Spleen (tissue), 11 donors: ENCODE measurements at regions not wholly inside any gene's neighbourhood (a gene's known extent, or its start where the extent isn't known, plus 50 kb on each side); places are given as distances from the start of the nearest gene placed in this dataset.

Experiments
- DNase-seq: peaks from one replicate; pipeline ENCODE4 v3.0.0-alpha.2; 2020
- H3K27ac ChIP-seq, 8 donors: fragments of 200-600 bp; sonication (generic) in 7 of 8; 1 replicate in 4 of 8; 2 replicates in 4 of 8; pipeline versions ENCODE4 v1.5.0 to v1.8.0; 2016 to 2021; ENCODE audit warnings: inconsistent platforms in 4 of 8, mild to moderate bottlenecking in 4 of 8, moderate library complexity in 1 of 8
- H3K27me3 ChIP-seq, 7 donors: fragments of 200-600 bp; sonication (generic) in 6 of 7; replicated peaks in 1 of 7; 1 replicate in 4 of 7; 2 replicates in 3 of 7; pipeline versions ENCODE4 v1.5.0 to v1.8.0; 2016 to 2021; ENCODE audit warnings: inconsistent platforms in 3 of 7, mild to moderate bottlenecking in 1 of 7
- H3K36me3 ChIP-seq, 6 donors: fragments of 200-600 bp; sonication (generic) in 5 of 6; 1 replicate in 4 of 6; 2 replicates in 2 of 6; pipeline versions ENCODE4 v1.5.0 to v1.8.0; 2016 to 2021; ENCODE audit warnings: inconsistent platforms in 2 of 6
- H3K4me1 ChIP-seq, 6 donors: fragments of 200-600 bp; sonication (generic) in 5 of 6; 1 replicate in 3 of 6; 2 replicates in 3 of 6; pipeline versions ENCODE4 v1.5.0 to v1.8.0; 2016 to 2021; ENCODE audit warnings: inconsistent platforms in 3 of 6
- H3K4me3 ChIP-seq, 8 donors: fragments of 200-600 bp; sonication (generic) in 7 of 8; 1 replicate in 4 of 8; 2 replicates in 4 of 8; pipeline versions ENCODE4 v1.5.0 to v1.8.0; 2016 to 2021; ENCODE audit warnings: inconsistent platforms in 4 of 8, mild to moderate bottlenecking in 4 of 8, moderate library complexity in 2 of 8
- H3K9me3 ChIP-seq, 8 donors: fragments of 200-600 bp; sonication (generic) in 7 of 8; 1 replicate in 4 of 8; 2 replicates in 4 of 8; pipeline versions ENCODE4 v1.5.0 to v1.8.0; 2016 to 2021; ENCODE audit warnings: inconsistent platforms in 4 of 8
- POLR2A ChIP-seq, 3 donors: fragments of 450-650 bp; IDR thresholded peaks; one replicate each; pipeline ENCODE4 v1.5.1; 2017; ENCODE audit warnings: antibody characterized with exemption in 3 of 3, mild to moderate bottlenecking in 1 of 3
- POLR2AphosphoS5 ChIP-seq, 3 donors: sonication (generic); formaldehyde crosslinking; IDR thresholded peaks; one replicate each; pipeline ENCODE4 v1.5.1; 2017; ENCODE audit warnings: antibody characterized with exemption in 3 of 3
- WGBS, 5 donors: extraction: QIAGEN DNeasy Blood & Tissue Kit in 3 of 5; methylation state at CpG; one replicate each; pipeline versions ENCODE4 v1.1.5 to v1.1.7; 2013 to 2018; 5-methylcytosine and 5-hydroxymethylcytosine counted together
- intact Hi-C: fragments of 100-400 bp; cut with DNase I; formaldehyde crosslinking; loops from one replicate; pipeline ENCODE4 v1.15.0; 2023; ENCODE audit warnings: low total_unique reads
- TF ChIP-seq, protein P1 (sequence below), 11 experiments: fragments of 200-600 bp in 7 of 11; fragments of 450-650 bp in 4 of 11; sonication (generic) in 4 of 11; IDR thresholded peaks in 8 of 11; conservative IDR thresholded peaks in 3 of 11; 1 replicate in 7 of 11; 2 replicates in 4 of 11; pipeline versions ENCODE4 v1.4.0 to v1.8.0; 2016 to 2021; ENCODE audit warnings: antibody characterized with exemption in 11 of 11, inconsistent platforms in 4 of 11, mild to moderate bottlenecking in 1 of 11
- donor health status: healthy with polysubstance abuse.
- donor health status: DM: no; HTN: no; CAD: no; lungs with moderate emphysema.
- donor health status: DM: no; HTN: no; CAD: no.
- donor health status: Bipolar disorder and iron deficiency.
- donor health status: healthy.
- donor health status: DM: no; HTN: no; CAD: no.
- donor health status: DM: yes; HTN: yes; CAD: no.

- DNase-seq, result no peak
- H3K4me1 ChIP-seq, result no peaks in the 10 kb centered on the region
- H3K9me3 ChIP-seq, result no peaks in the 10 kb centered on the region
- H3K27ac ChIP-seq, result no peak overlapping the region
- intact Hi-C loops, result loop anchor here (10.0 kb wide), 1 partner anchor 1734 kb away; no protein-coding TSS in a partner anchor
- H3K4me3 ChIP-seq, result no peak overlapping the region
- TF ChIP-seq POLR2A (IDR thresholded peaks at IDR 0.05) (no peak), POLR2AphosphoS5 (IDR thresholded peaks at IDR 0.05) (no peak)
- TF ChIP-seq, protein P1, sequence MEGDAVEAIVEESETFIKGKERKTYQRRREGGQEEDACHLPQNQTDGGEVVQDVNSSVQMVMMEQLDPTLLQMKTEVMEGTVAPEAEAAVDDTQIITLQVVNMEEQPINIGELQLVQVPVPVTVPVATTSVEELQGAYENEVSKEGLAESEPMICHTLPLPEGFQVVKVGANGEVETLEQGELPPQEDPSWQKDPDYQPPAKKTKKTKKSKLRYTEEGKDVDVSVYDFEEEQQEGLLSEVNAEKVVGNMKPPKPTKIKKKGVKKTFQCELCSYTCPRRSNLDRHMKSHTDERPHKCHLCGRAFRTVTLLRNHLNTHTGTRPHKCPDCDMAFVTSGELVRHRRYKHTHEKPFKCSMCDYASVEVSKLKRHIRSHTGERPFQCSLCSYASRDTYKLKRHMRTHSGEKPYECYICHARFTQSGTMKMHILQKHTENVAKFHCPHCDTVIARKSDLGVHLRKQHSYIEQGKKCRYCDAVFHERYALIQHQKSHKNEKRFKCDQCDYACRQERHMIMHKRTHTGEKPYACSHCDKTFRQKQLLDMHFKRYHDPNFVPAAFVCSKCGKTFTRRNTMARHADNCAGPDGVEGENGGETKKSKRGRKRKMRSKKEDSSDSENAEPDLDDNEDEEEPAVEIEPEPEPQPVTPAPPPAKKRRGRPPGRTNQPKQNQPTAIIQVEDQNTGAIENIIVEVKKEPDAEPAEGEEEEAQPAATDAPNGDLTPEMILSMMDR (IDR thresholded peaks at IDR 0.05 in 8 of 11, conservative IDR thresholded peaks at IDR 0.05 in 3 of 11), result no peak
- no peaks in the 10 kb centered on the region for H3K27me3 ChIP-seq
- H3K36me3 ChIP-seq, result no peaks in the 10 kb centered on the region
These were observed 947.3 kb upstream of the CRIM1 start for GRCh38 chr2:35408320-35408719.

- Histone ChIP-seq H3K27me3 (no peaks in the 10 kb centered on the region), H3K4me1 (no peaks in the 10 kb centered on the region), H3K4me3 (no peak overlapping the region), H3K27ac (no peak overlapping the region), H3K36me3 (no peaks in the 10 kb centered on the region), H3K9me3 (peaks cover 0 to 15% (median 0%) of the 10 kb centered on the region in 8 donors)
- 89 to 95% (median 91%) methylated on average over 21 to 22 of the region's 22 CpGs for WGBS, 5 donors
- DNase-seq, result no peak
- intact Hi-C loops, result no loop called here
- TF ChIP-seq, protein P1 (IDR thresholded peaks at IDR 0.05 in 8 of 11, conservative IDR thresholded peaks at IDR 0.05 in 3 of 11), result no peak
- no peak for TF ChIP-seq POLR2A (IDR thresholded peaks at IDR 0.05)
These were observed 963.7 kb upstream of the CRIM1 start for GRCh38 chr2:35391736-35392442.

DNA sequence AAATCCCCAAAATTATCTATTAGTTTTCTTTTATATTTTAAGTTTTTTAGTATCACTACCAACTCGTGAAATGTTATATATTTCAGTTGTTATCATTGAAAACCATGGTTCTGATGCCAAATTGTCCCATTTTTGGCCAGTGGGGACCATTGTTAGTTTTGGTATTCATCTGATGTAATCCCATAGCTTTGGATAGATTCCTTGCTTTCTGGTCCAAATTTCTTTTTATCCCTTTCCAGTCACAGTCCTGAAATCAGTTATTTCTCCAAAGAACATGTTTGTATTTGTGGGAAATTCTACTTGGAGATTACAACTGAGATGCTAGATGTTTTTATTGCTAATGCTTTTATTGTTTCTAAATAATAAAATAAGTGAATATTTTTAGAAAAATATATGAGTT lies 976.8 kb upstream of the CRIM1 start:
- H3K4me1 ChIP-seq, result no peaks in the 10 kb centered on the region
- intact Hi-C loops, result no loop called here
- 41 to 58% (median 57%) methylated on average over 1 of the region's 1 CpG for WGBS, 5 donors
- H3K4me3 ChIP-seq, result no peak overlapping the region
- no peak for TF ChIP-seq POLR2A (IDR thresholded peaks at IDR 0.05)
- TF ChIP-seq, protein P1 (IDR thresholded peaks at IDR 0.05 in 8 of 11, conservative IDR thresholded peaks at IDR 0.05 in 3 of 11), result no peak
- TF ChIP-seq POLR2AphosphoS5 (IDR thresholded peaks at IDR 0.05), result no peak
- no peak for DNase-seq
- H3K27ac ChIP-seq, result no peak overlapping the region
- H3K36me3 ChIP-seq, result no peaks in the 10 kb centered on the region
- H3K27me3 ChIP-seq, result no peaks in the 10 kb centered on the region
- no peaks in the 10 kb centered on the region for H3K9me3 ChIP-seq

GRCh38 chr2:35374845-35375244 lies 980.7 kb upstream of the CRIM1 start:
- Histone ChIP-seq H3K36me3 (no peaks in the 10 kb centered on the region), H3K4me3 (no peak overlapping the region), H3K9me3 (no peaks in the 10 kb centered on the region), H3K4me1 (no peaks in the 10 kb centered on the region), H3K27me3 (no peaks in the 10 kb centered on the region), H3K27ac (no peak overlapping the region)
- WGBS, 5 donors, result 85 to 99% (median 93%) methylated on average over 4 of the region's 4 CpGs
- no peak for DNase-seq
- intact Hi-C loops, result no loop called here
- TF ChIP-seq, protein P1 (IDR thresholded peaks at IDR 0.05 in 8 of 11, conservative IDR thresholded peaks at IDR 0.05 in 3 of 11), result no peak
